GM21360 (cell line): ENCODE measurements at regions not wholly inside any gene's neighbourhood (a gene's known extent, or its start where the extent isn't known, plus 50 kb on each side); places are given as distances from the start of the nearest gene placed in this dataset.
A peak's percentile ranks its signal among the peaks of the same experiment; 100 is the strongest.
"Not testable (repeated sequence)": the region's sequence is repeated elsewhere in the genome, so short reads cannot be mapped to it uniquely, and the experiment has no call there.

Source experiments
- ATAC-seq: cut with Tn5 transposase; IDR thresholded peaks from one replicate; pipeline ENCODE4 v1.9.1; 2021; ENCODE audit warnings: mild to moderate bottlenecking, moderate library complexity; ENCODE audit not compliant: unreplicated experiment

DNA sequence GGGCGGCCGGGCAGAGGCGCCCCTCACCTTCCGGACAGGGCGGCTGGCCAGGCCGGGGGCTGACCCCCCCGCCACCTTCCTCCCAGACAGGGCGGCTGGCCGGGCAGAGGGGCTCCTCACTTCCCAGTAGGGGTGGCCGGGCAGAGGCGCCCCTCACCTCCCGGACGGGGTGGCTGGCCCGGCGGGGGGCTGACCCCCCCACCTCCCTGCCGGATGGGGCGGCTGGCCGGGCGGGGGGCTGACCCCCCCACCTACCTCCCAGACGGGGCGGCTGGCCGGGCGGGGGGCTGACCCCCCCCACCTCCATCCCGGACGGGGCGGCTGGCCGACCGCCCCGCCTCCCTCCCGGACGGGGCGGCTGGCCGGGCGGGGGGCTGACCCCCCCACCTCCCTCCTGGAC, 1615.5 kb upstream of the C9orf72 start:
- ATAC-seq = not testable (repeated sequence)

DNA sequence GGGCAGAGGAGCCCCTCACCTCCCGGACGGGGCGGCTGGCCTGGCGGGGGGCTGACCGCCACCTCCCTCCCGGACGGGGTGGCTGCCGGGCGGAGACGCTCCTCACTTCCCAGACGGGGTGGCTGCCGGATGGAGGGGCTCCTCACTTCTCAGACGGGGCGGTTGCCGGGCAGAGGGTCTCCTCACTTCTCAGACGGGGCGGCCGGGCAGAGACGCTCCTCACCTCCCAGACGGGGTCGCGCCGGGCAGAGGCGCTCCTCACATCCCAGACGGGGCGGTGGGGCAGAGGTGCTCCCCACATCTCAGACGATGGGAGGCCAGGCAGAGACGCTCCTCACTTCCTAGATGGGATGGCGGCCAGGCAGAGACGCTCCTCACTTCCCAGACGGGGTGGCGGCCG, 1615.9 kb upstream of the C9orf72 start:
- ATAC-seq = not testable (repeated sequence)

DNA sequence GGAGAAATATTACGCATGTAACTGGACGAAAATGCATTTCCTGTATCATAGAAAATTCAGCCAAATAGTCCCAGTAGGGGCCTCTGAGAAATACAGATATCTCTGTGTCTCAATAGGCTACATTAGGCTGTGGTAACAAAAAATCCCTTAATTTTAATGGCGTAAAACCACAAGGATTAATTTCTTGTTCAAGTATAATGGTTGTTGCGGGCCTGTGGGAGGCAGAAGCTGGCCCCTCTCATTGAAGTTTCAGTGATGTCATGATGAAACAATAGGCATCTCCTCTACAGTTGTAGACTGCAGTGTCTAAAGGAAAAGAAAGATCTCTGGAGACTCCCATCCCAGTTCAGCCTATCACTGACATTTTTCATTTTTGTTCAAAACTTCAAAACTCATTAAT, 1625.6 kb upstream of the C9orf72 start:
- ATAC-seq = no peak

DNA sequence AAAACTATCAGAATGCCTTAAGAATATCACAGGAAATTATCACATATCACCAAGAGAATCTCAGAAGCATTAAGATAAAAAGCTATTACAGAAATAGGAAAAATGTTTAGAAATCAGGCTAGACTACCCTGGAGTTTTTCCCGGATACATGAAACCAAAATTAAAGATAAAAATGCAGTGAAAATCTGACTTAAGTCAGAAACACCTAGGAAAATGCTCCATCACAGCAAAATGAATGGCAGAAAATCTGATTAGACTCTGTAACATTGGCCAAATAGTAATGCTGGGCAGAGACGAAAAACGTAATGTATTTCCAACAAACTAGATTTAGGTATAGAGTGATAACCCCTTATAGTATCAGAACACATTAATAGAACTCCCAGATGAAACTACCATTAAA, 1626.7 kb upstream of the C9orf72 start:
- ATAC-seq = no peak

DNA sequence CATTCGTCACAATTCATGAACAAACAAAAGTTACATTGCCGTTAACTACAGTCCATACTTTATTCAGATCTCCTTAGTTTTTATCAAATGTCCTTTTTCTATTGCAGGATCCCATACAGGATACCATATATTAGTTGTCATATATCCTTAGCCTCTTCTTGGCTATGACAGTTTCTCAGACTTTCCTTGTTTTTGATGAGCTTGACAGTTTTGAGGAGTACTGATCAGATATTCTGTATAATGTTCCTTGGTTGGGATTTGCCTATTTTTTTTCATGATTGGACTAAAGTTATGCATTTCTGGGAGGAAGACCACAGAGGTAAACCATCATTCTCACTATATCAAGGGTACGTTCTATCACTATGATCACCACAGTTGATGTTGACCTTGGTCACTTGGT, 1627.4 kb upstream of the C9orf72 start:
- ATAC-seq = no peak

DNA sequence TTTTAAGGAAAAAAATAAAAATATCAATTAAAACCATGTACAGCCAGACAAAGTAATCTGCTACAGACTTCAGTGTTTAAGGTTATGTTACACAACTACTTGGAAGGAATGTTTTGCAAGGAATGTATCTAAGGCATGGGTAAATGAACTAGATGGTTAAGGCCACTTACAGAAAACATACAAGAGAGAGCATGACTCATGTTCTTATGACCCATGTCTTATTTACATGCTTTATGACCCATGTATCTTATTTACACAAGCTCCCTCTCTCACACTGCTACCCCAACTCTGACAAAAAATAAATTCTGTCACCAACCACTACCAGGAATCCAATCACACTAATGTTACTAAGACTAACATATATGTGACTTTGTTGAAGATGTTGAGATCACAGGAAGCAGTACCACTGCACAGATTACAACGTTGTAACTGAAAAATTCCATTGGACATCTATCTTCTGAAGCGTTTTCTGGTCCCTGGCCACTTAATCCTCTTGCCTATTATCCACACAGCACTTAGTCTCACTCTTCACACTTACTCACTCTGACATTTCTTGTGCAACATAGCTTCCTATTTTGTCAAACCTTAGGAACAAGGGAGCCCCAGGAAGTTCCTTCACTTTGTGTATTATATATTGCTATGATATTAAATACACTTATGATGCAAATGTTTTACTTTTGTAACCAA, 1630.1 kb upstream of the C9orf72 start:
- ATAC-seq = no peak

DNA sequence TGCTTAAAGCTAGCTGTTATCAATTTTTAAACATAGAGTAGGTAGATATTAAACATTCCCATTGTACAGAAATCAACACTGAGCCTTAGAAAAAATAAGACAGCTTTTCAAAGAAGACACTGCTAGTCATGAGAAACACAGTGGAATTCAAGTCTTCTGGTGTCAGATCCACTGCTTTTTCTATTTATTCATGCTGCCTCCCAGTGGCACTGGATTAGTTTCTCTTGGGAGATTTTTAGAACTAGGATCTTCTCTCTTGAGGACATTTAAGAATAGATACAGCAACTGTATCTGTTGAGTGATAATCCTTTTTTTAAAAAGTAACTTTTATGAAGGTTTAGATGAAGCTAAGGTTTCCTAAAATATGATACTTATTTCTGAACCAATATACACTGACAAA, 1635.4 kb upstream of the C9orf72 start:
- no peak for ATAC-seq

DNA sequence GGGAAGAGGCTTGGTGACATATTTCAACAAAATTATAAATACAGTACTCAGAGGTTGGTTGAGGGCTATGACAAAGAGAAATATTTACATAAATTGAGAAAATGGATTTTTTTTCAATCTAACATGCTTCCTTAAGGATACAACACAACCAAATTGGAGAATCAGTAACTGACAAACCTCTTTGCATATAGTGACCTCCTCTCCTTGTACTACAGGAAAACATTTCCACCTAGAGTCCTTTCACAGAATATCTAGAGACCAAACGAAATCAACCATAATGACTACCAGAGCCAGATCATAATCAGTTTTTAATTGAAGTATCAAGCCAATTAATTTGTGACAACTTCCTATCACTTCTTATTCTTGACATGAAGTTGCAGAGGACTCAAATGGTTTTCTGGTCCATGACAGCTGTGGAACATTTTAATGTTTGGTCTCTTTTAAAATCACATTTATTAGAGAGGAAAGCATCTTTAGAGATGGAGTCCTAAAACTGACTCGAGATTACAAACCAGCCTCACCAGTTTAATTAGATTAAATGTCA, 1636.5 kb upstream of the C9orf72 start:
- no peak for ATAC-seq

DNA sequence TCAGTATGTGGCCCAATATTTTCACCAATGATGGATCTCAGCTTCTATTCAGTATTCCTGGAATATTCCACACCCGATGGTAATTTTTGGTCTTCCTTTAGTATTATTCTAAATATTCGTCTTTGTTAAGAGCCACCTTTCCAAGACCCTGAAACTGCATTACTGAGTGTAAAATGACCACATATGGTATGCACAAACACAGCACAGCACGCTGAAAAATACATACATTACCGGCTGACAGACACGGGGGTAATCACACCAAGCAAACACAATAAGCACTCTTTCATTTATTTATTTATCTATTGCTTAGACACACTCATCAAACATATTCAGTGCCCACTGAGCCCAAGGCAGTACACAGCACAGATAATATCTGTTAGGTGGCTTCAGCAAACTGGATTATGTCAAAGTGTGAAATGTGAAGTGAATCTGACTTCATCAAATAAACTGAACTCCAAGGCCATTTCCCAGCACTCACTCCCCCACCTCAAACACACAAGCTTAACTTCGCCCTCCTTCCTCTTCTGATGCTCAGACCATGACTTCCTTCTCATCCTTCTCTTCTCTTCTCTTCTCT, 1637.8 kb upstream of the C9orf72 start:
- ATAC-seq = no peak

DNA sequence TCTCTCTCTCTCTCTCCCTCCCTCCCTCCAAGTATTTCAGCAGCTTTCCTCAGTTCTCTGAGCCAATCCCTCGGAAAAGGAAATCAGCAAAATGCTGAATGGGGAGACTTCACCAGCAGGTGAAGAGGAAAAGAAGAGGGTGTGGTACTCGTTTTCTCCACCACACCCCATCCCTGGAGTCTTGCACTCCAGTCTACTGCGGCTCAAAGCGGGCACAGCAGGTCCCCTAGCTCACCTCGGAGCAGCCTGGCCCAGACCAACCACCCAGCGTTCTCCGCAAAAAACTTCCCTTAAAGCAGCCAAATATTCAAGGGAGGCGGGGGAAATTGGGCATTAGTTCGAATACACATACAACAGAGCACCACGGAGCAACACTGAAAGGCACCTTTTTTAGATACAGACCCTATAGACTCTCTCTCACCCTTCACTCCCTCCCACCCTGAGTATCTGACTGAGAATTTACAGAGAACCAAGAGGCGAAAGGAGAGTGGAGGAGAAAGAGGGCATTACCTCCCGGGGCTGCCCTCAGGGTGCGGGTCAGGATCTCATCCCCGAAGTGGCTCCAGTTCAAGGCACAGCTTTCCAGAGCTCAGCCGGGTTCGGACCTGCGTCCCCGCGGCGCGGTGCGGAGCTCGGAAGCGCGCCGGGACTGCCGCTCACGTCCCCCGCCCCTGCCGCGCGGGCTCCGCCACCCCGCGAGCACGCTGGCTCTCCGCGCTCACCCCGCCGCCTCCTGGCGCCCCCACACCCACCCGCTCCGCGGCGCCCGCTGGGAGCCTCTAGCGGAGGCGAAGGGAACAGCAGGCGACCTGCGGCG, 1638.5 kb upstream of the C9orf72 start:
- peak; percentile 93 for ATAC-seq

DNA sequence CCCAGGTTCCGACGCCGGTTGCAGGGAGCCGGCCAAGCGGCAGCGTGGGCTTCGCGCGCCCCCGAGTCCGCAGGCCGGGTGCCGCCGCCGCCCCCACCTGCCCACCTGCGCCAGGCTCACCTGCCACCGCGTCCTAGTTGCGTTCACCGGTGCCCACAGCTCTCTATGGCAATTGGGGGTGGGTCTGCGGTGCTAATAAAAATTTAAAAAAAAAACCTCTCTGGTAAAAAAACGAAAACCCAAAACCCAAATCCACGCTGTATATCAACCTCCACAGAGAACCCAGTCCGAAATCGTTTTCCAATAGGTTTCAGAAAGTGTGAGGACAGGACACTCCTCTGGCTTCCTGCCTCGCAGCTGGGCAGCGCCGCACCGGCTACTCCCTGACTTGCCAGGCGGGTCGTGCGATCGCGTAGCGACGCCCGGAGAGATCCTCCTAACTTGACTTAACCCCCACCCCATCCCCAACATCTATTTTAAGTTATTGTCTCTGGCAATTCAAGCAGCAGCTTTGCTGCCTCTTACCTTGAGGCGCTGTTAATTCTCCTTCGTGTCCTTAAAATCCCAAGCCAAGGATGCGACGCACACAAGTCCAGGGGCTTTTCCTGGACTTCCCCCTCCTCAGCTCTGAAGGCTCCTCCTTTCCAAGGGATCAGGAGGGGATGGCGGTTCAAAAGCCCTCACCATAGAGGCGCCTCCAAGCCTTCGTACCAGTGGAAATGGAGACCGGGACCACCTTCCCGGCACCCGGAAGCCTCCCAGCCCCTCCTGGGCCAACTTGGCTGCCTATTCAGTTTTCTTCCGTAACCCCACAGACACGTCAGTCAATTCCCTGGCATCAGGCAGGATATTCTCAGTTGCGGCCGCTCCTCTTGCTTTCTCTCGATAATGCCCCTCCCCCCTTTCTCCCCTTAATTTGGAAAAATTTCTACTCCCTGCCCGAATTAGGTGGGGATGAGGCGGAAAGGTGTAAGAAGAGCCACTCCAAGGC, 1639.4 kb upstream of the C9orf72 start:
- no peak for ATAC-seq

DNA sequence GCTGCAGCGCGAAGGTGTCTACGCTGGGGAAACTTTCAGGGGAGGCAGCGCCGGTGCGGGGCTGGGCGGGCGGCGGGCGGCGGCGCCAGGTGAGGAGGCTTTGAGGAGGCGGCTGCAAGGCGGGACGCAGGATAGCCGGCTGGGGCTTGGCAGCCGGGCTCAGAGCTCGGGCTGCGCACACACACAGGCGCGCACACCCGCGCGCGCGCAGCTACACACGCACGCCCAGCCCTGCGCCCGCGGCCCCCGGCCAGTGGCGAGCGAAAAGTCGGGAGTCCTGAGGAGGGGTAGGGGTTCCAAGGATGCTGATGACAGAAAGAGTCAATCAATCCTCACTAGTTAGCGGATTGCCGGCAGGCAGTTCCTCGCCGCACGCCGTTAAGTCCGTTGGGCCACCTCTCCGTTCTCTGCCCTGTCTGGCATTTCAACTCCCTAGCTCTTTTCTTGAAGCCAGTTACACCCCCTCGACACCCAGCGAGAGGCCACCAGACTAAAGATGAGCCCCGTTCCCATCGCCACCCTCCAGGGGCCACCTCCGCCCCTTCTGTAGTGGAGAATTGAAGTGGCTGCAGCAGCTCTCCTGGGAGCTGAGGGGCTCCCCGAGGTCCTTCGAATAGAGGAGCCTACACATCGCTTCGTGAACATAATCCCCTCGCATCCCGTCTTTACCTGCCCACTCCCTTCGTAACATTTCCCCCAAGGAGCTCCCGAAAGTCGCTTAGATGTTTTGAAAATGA, 1640.3 kb upstream of the C9orf72 start, which contains the start of gene LINGO2:
LINGO2 (minus strand) TSS at position 185 of the 737 bp plus-strand sequence.
- ATAC-seq = no peak

DNA sequence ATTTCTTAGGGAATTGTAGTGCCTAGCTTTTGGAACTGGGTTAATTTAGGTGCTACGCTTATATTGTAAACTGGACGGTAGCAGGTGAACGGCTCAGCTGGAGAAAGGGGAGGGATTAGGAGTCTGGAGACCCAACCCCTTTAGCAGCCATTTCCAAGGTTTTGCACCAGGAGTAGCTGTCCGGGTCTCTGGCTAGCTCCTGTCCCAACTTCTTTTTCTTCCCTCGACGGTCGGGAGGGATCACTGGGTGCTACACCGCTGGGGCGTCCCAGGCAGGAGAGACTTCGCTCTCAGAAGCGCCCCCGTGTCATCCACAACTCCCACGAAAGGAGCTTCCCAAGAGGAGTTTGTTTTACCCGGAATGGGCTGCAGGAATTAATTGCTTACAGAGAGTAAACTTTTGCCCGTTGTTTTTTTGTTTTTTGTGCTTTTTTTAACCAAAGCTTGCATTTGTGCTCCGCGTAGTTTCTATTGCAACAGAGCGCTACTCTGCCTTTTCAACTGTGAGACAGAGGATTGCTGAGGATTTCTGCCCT, 1640.9 kb upstream of the C9orf72 start:
- no peak for ATAC-seq

DNA sequence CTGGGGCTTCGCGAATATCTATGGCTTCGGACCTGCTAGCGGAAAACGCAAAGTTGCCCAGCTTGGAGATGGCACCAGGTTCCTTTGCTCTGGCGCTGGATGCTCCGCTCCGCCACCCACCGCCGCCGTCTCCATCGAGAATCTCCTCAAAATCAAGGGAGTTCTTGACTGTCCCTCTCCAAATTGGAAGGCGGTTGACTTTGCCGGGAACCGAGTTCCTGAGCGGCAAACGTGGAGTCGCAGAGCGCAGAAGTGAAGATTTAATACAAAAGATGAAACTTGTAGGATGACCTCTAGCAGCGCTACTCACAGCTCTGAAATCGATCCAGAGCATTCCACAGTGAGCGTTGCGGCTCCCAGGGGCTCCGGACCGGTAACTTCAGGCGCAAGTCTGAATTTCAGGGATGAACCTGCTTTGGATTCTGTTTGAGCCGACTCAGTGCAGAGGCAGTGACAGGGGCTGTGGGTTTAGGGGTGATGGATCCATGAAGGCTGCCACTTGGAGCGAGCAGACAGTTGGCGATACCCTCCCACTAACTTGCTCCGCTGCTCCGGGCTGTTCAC, 1641.5 kb upstream of the C9orf72 start:
- ATAC-seq = no peak

DNA sequence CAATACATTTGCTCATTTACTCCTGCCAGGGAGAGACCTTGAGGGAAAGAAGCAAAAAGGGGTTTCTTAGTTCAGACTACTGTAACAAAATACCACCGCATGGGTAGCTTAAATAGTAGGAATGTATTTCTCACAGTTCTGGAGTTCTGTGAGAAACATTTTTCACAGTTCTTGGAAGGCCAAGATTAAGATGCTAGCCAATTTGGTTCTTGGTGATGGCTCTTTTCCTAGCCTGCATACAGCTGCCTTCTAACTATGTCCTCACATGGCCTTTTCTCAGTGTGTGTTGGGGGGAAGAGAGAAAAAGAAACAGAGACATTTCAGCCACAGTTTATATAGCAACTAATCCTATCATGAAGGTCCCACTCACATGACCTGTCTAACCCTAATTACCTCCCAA, 1644.7 kb upstream of the C9orf72 start:
- ATAC-seq = no peak

DNA sequence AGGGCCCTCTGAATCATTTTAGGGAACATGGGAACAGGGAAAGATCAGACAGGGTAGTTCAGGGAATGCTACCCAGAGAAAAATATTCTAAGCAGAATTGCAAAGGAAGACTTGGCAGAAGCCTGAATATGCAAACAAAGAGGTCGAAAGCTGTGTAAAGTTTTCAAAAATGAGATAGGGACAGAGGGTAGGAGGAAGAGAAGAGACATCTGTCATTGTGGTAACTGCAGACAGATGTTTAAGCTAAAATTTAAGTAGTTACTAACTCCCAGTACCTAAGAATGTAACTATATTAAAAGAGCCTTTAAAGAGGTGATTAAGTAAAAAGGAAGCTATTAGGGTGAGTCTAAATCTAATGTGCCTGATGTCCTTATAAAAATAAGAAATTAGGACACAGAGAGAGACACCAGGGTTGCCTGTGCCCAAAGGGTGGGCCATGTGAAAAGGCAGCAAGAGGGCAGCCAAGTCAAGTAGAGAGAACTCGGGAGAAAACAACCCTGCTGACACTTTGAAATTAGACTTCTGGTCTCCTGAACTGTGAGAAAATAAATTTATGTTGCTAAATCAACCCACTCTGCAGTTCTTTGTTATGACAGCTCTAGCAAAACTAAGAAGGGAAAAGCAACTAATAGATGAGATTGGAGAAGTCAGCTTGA, 1647.4 kb upstream of the C9orf72 start:
- ATAC-seq = no peak

DNA sequence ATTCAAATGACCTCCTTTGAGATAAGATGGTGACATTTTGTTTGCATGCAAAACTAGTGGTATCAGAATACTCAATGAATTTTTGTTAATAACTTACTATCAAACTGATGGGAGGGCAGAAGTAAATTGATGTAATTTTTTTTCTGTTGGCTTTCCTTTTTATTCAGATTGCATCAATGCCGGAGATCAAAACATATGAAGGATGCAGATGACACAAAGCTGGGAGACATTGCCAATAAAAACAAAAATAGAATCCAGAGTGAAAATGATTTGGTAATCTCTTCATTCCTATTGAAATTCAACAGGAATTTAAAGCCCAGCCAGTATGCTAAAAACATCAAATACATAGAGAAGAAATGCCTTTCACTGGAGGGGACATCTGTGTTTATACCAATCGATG, 1655.3 kb upstream of the C9orf72 start:
- ATAC-seq = no peak

DNA sequence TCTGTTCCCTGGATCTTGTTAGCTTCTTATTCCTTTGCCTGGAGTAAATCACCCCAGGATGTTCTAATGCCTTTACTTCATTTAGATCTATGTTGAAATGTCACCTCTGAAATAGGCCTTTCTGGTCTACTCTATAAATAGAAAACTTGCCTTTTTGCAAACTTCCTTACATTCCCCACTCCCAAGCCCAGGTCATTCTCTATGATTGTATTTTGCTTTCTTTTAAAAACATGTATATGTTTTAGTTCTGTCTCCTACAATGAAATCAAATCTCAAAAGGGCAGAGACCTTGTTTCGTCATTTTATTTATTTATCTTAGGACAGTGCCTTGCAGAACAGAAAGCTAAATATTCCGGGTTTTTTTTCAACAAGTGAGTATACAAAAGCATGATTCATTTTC, 1657.7 kb upstream of the C9orf72 start:
- ATAC-seq = no peak

DNA sequence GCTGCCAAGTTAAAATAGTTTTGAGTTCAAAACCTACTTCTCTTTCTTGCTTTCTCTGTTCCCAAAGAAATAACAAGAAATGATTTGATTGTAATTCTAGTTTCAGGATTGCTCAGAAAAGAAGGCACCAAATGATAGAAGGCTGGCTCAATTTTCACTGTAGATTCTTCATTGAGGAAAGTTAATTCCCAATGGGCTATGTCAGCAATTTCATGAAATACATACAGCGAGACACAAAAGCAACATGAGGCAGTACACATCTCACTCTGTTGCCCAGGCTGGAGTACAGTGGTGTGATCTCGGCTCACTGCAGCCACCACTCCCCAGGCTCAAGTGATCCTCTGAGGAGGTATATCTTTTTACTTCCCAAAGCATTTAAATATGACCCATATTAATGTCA, 1659.9 kb upstream of the C9orf72 start:
- no peak for ATAC-seq
